Right ventricle myocardium superior (tissue), 1 donor: ENCODE measurements at regions not wholly inside any gene's neighbourhood (a gene's known extent, or its start where the extent isn't known, plus 50 kb on each side); places are given as distances from the start of the nearest gene placed in this dataset.
A peak's percentile ranks its signal among the peaks of the same experiment; 100 is the strongest.

ENCODE experiments used
- ATAC-seq: fragments of 200-7000 bp; cut with Tn5 transposase; one replicate; pipeline ENCODE4 v1.9.1; 2020; ENCODE audit warnings: mild to moderate bottlenecking; ENCODE audit not compliant: poor library complexity
- DNase-seq: peaks from one replicate; pipeline ENCODE4 v3.0.0-alpha.2; 2020
- intact Hi-C: fragments of 100-400 bp; cut with DNase I; formaldehyde crosslinking; loops from one replicate; pipeline ENCODE4 v1.11.2; 2022
- donor health status: DM: no; HTN: yes; CAD: no; lungs with severe emphysema.

DNA sequence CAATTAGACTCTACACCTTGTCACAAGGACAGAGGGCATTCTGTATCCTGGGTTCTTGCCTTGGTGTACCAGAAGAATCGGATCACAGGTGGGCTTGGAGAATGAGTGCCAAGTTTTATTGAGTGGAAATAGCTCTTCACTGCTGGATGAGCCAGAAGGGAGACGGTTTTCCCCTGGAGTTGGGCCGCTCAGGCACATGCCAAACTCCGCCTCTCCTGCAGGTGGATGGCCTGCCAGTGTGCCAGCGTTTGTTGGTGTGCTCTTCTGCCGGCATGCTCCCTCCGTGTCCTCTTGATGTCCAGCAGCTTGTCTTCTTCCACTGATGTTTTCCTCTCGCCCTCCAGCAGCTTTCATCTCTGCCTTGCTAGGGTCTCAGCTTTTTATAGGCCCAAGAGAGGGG lies 115.5 kb upstream of the RAB27B start:
- intact Hi-C loops, result no loop called here
- ATAC-seq (no peak), DNase-seq (no peak)

DNA sequence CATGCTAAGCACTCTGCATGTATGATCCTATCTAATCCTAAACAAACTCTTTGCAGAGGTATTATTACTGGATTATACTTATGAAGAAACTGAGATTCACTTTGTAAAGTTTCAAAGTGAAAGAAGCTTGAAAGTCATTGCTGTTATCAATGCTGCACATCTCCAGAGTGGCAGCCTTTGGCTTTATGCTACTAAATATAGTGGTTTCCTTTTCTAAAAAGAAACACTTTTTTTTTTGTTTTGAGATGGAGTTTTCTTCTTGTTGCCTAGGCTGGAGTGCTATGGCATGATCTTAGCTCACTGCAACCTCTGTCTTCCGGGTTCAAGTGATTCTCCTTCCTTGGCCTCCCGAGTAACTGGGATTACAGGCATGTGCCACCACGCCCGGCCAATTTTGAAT lies 114.9 kb upstream of the RAB27B start:
- intact Hi-C loops, result no loop called here

GRCh38 chr18:54714851-54715250 lies 113.4 kb upstream of the RAB27B start:
- ATAC-seq (no peak), DNase-seq (no peak)
- intact Hi-C loops, result no loop called here

More for the DNA sequence above, 114.9 kb upstream of the RAB27B start:
- no peak for DNase-seq
- ATAC-seq, result no peak

DNA sequence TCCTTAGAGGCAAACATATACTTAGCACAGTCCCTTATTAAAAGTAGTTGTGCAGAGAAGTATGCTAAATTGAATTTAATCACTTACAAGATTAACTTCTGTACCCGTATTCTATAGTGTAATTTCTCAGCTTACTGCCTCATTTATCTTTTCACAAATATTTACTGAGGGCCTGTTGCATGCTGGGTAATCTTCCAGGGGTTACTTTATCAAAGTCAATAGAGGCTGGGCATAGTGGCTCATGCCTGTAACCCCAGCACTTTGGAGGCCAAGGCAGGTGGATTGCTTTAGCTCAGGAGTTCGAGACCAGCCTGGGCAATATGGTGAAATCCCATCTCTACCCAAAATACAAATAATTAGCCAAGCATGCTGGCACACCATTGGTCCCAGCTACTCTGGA lies 111.7 kb upstream of the RAB27B start:
- no peak for DNase-seq
- ATAC-seq, result no peak
- intact Hi-C loops, result no loop called here

DNA sequence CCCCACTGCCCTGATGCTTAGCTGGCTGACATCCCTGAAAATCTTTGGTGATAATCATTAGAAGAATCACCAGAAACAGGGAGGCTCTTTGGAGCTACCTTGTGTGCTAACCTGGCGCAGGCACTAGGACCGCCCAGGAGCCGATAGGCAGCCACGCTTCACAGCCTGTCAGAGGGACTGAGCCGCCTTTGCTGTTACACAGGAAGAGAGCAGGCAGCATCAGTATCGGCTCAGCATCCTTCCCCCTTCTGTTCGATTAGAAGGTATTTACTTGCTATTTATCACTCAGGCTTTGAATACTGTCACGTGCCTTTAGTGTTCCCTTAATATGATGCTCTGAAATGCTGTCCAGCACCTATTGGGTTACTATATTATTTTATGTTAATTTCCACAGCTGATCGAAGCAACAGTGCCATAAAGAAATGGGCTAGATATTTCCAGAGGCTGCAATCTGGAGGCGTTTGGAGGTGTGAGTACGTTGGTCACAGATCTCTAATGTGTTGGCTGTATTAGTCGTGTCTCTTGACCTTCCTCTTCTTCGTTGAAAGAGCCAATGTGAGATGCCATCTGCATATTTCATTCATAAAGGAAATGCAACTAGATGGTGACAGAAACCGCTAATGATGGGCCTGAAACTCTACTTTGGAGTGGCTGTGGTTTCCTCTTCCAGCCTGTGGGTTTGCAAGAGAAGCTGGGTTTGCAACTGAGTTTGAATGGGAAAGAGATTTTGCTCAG lies 110.4 kb upstream of the RAB27B start:
- intact Hi-C loops, result no loop called here
- ATAC-seq (no peak), DNase-seq (peak; percentile 43)

GRCh38 chr18:54718408-54718773 lies 109.9 kb upstream of the RAB27B start:
- DNase-seq (no peak), ATAC-seq (no peak)
- intact Hi-C loops, result no loop called here

DNA sequence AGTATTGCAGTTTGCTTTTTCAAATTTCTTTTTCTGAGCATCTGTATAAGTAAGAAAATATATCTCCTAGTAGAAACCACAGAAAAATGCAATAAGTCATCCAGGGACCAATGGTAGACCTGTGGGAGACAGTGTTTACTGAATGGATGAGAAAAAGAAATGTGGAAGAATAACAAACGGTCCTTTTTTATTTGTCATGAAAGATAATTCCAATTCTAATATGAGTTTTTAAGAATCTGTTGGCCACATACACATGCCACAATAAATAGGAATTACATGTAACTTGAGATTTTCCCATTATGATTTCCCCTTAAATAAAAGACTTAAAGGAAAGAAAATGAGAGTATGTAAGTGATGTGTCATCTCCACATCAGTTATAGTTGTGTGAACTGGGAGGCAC lies 107.7 kb upstream of the RAB27B start:
- no peak for ATAC-seq
- no peak for DNase-seq
- intact Hi-C loops, result no loop called here

GRCh38 chr18:54726143-54726542 lies 102.1 kb upstream of the RAB27B start:
- intact Hi-C loops, result no loop called here
- ATAC-seq (no peak), DNase-seq (no peak)

- ATAC-seq (no peak), DNase-seq (no peak)
- intact Hi-C loops, result no loop called here
Observed at GRCh38 chr18:54734059-54734458, 94.2 kb upstream of the RAB27B start.

DNA sequence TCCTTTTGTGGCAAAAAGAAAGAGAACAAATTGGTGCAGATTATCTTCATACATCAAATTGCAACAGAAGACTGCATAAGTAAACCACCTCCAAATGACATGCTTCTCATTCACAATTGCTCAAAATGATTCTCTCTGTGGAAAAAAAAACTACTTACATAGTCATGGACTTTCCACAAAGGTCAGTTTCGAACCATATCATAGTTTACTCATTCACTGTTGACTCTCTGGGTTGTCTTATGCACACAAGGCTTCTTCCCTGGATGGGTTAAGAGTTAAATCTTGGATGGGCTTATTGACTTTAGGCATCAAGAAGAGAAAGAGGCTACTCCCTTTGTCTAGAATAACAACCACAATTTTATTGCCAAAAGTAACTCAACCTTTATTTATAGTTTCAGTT lies 91.3 kb upstream of the RAB27B start:
- DNase-seq, result no peak
- no peak for ATAC-seq
- intact Hi-C loops, result no loop called here

- ATAC-seq, result no peak
Observed at GRCh38 chr18:54737986-54738385, 90.3 kb upstream of the RAB27B start.

DNA sequence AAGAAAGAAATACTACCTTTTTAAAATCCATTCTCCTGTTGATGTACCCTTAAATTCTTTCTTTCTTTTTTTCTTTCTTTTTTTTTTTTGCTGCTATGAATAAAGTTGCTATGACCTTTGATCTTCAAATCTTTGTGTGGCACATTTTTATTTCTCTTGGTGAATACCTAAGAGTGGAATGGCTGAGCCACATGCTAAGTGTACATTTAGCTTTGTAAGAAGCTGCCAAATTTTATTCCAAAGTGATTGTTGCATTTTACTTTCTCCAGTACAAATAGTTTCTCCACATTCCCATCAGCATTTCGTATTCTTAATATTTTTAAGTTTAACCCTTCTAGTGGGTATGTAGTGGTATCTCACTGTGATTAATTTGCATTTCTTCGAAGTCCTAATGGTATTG lies 88.8 kb upstream of the RAB27B start:
- DNase-seq, result no peak
- ATAC-seq, result no peak
- intact Hi-C loops, result no loop called here

More at GRCh38 chr18:54737986-54738385, 90.3 kb upstream of the RAB27B start:
- DNase-seq, result no peak
- intact Hi-C loops, result no loop called here

DNA sequence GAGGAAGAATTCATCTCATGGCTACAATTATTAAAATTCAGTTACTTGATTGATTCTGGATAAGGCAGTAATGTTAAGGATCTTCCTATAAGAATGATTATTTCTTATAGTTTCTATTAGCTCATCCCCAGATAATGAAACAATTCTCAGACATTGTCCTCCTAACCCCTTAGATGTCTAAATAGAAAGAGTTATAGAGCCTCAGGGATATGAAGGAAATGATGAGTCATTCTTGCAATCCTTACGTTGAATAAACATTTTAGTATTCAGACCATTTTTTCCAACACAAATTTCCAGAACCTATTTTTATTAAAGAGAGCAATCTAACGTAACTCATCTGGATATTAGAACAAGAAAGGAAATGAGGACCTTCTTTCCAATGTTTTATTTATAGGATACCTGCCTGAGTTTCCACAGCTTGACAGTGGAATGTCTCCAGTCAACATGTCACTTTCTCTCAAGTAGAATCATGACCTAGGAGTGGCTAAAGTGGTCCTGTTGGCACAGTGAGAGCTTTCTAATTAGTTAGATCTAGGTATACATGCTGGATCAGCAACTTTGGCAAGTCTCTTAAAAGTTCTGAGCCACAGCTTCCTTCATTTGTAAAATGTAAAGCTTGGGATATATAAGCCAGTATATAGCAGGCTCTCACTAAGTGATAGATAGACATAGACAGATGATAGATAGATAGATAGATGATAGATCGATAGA lies 88.0 kb upstream of the RAB27B start:
- DNase-seq, result no peak
- intact Hi-C loops, result no loop called here
- no peak for ATAC-seq

DNA sequence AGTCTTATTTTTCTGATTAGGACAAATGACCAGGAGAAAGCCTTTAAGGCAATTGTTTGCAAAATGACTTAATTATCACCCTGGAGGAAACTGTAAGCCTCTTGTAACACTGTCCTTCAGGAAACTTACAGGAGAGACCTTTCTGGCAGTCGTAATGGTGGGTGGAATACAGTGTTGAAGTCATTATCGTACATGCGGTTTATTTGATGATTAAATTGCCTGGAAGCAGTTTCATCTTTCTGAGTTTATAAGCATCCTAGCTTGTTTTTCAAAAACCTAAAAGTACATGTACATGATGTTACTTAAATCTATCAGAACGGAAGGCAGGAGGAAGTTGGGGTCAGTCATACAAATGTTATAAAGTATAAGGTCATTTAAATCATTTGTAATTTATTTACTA lies 86.2 kb upstream of the RAB27B start:
- ATAC-seq, result no peak
- intact Hi-C loops, result no loop called here
- no peak for DNase-seq

DNA sequence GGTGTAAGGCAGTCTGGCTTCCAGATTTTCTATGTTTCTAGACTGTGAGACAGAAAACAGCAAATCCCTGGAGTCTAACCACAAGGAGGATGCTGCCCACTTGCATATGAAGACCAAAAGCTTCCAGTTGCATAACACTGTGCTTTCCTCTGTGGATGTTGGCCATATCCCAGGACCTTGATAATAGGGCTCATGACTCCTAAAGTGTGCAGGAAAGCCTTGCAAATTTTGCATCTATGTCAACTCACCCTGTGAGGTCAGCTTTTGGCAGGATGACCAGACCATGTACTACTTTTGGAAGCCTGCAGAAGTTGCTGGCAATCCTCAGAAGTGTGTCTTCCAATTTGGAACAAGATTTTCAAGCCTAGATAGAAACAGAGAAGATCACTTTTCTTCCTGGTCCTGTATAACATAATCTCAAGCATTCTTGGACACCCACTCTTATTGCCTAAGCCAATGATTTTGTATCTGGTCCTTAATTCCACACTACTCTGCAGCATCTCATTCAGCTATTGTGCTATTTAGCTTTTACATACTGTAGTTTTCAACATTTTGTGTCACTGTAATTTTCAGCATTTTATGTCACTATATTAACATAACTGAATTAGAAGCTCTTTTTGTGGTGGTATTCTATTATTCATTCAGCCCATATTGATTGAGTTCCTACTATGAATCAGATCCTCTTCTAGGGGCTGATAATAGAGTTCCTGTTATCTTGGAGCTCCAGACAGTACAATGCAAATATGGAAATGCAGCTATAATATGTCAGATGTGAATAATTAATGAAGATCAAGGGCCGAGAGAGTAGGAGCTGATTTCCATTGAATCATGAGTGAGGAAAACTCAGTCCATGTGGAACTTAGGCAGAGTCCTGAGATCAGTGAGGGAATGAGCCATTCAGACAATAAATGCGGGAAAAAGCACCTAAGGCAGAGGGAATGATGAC lies 85.3 kb upstream of the RAB27B start:
- ATAC-seq (peak; percentile 92), DNase-seq (peak; percentile 51)
- intact Hi-C loops, result no loop called here

DNA sequence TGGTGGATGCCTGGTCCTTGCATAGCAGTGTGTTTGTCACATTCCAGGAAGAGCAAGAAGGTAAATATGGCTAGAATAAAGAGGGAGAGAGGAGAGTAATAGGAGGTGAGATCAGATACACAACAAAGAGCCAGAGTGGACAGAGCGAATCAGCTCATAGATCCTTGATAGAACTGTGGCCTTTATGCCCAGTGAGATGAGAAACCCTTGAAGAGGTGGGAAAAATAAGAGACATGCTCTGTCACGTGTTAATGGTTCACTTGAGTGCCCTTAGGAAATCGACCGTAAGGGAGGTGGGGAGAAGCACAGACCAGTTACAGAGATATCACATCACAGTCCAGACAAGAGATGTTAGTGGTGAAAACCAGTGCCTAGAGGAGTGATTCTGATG lies 84.7 kb upstream of the RAB27B start:
- intact Hi-C loops, result no loop called here
- ATAC-seq (no peak), DNase-seq (no peak)

- intact Hi-C loops, result no loop called here
- ATAC-seq (no peak), DNase-seq (no peak)
Observed at GRCh38 chr18:54749291-54749690, 79.0 kb upstream of the RAB27B start.

- DNase-seq (no peak), ATAC-seq (no peak)
- intact Hi-C loops, result no loop called here
Observed at GRCh38 chr18:54750350-54750749, 77.9 kb upstream of the RAB27B start.

DNA sequence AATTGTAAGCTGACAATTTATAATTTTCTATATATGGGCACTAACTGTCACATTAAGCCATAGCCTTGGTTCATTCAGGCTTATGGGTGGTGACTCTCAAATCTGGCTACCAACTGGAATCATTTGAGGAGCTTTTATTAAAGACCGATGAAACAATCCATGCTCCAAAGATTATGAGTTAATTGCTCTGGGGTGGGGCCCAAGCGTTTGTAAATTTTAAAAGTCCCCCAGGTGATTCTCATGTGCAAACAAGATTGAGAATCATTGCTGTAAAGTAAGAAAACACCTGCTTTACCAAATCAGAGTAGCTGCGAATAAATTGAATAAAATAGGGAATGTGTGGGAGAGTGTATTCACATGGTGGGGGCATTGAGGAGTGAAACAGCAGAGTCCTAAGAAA lies 76.1 kb upstream of the RAB27B start:
- no peak for DNase-seq
- no peak for ATAC-seq
- intact Hi-C loops, result no loop called here

- DNase-seq (no peak), ATAC-seq (no peak)
- intact Hi-C loops, result no loop called here
Observed at GRCh38 chr18:54755456-54755855, 72.8 kb upstream of the RAB27B start.
